ENCODE measurements at regions not wholly inside any gene's neighbourhood (a gene's known extent, or its start where the extent isn't known, plus 50 kb on each side); places are given as distances from the start of the nearest gene placed in this dataset.

- Histone ChIP-seq H3K36me3 (ENCODE audit: insufficient read depth, low read length) (no peaks in the 10 kb centered on the region), H3K9me2 (replicated peaks; ENCODE audit: low read depth, low read length) (no peaks in the 10 kb centered on the region), H3K79me2 (ENCODE audit: insufficient read depth, low read length) (no peaks in the 10 kb centered on the region), H2AFZ (ENCODE audit: low read length) (no peak overlapping the region), H3K4me2 (ENCODE audit: low read depth, low read length, poor library complexity, severe bottlenecking) (no peak overlapping the region), H4K20me1 (ENCODE audit: insufficient read depth, low read length, poor library complexity, severe bottlenecking) (no peaks in the 10 kb centered on the region), H3K27me3 (ENCODE audit: insufficient read depth, low read length, poor library complexity, severe bottlenecking) (no peaks in the 10 kb centered on the region), H3K4me3 (ENCODE audit: low read length, poor library complexity, severe bottlenecking) (no peak overlapping the region), H3K9ac (ENCODE audit: low read depth, low read length, poor library complexity, severe bottlenecking) (no peak overlapping the region), H3K4me1 (ENCODE audit: insufficient read depth, low read length, poor library complexity, severe bottlenecking) (no peaks in the 10 kb centered on the region), H3K9me3 (ENCODE audit: insufficient read depth, low read depth, low read length) (no peaks in the 10 kb centered on the region), H3F3A (ENCODE audit: low read depth) (no peaks in the 10 kb centered on the region)
- no peak for TF ChIP-seq CTCF (conservative IDR thresholded peaks at IDR 0.05; ENCODE audit: low read length)
- no peak for TF ChIP-seq EZH2phosphoT487 (IDR thresholded peaks at IDR 0.05; ENCODE audit: borderline replicate concordance)
Measured at GRCh38 chr15:81504170-81504905, 130.3 kb upstream of the TMC3 start.

- Histone ChIP-seq H3K4me1 (ENCODE audit: insufficient read depth, low read length, poor library complexity, severe bottlenecking) (no peaks in the 10 kb centered on the region), H3K36me3 (ENCODE audit: insufficient read depth, low read length) (no peaks in the 10 kb centered on the region), H4K20me1 (ENCODE audit: insufficient read depth, low read length, poor library complexity, severe bottlenecking) (no peaks in the 10 kb centered on the region), H2AFZ (ENCODE audit: low read length) (no peak overlapping the region), H3K79me2 (ENCODE audit: insufficient read depth, low read length) (no peaks in the 10 kb centered on the region), H3K4me2 (ENCODE audit: low read depth, low read length, poor library complexity, severe bottlenecking) (no peak overlapping the region), H3K27me3 (ENCODE audit: insufficient read depth, low read length, poor library complexity, severe bottlenecking) (no peaks in the 10 kb centered on the region), H3K9me3 (ENCODE audit: insufficient read depth, low read depth, low read length) (no peaks in the 10 kb centered on the region), H3K9ac (ENCODE audit: low read depth, low read length, poor library complexity, severe bottlenecking) (no peak overlapping the region), H3F3A (ENCODE audit: low read depth) (no peaks in the 10 kb centered on the region), H3K4me3 (ENCODE audit: low read length, poor library complexity, severe bottlenecking) (no peak overlapping the region), H3K9me2 (replicated peaks; ENCODE audit: low read depth, low read length) (no peaks in the 10 kb centered on the region)
- TF ChIP-seq EZH2phosphoT487 (IDR thresholded peaks at IDR 0.05; ENCODE audit: borderline replicate concordance) (no peak), CTCF (conservative IDR thresholded peaks at IDR 0.05; ENCODE audit: low read length) (no peak)
Measured at GRCh38 chr15:81502439-81502838, 128.4 kb upstream of the TMC3 start.

- Histone ChIP-seq H3K27me3 (ENCODE audit: insufficient read depth, low read length, poor library complexity, severe bottlenecking) (no peaks in the 10 kb centered on the region), H3K9me2 (replicated peaks; ENCODE audit: low read depth, low read length) (no peaks in the 10 kb centered on the region), H3K9me3 (ENCODE audit: insufficient read depth, low read depth, low read length) (no peaks in the 10 kb centered on the region), H4K20me1 (ENCODE audit: insufficient read depth, low read length, poor library complexity, severe bottlenecking) (no peaks in the 10 kb centered on the region), H3K79me2 (ENCODE audit: insufficient read depth, low read length) (no peaks in the 10 kb centered on the region), H3K4me1 (ENCODE audit: insufficient read depth, low read length, poor library complexity, severe bottlenecking) (no peaks in the 10 kb centered on the region), H3F3A (ENCODE audit: low read depth) (no peaks in the 10 kb centered on the region), H3K4me2 (ENCODE audit: low read depth, low read length, poor library complexity, severe bottlenecking) (no peak overlapping the region), H3K36me3 (ENCODE audit: insufficient read depth, low read length) (no peaks in the 10 kb centered on the region), H2AFZ (ENCODE audit: low read length) (no peak overlapping the region), H3K9ac (ENCODE audit: low read depth, low read length, poor library complexity, severe bottlenecking) (no peak overlapping the region), H3K4me3 (ENCODE audit: low read length, poor library complexity, severe bottlenecking) (no peak overlapping the region)
- TF ChIP-seq EZH2phosphoT487 (IDR thresholded peaks at IDR 0.05; ENCODE audit: borderline replicate concordance), result no peak
- TF ChIP-seq CTCF (conservative IDR thresholded peaks at IDR 0.05; ENCODE audit: low read length), result no peak
Measured at GRCh38 chr15:81500081-81500480, 126.1 kb upstream of the TMC3 start.

Data from Loucy (cell line).